ENCODE measurements at regions not wholly inside any gene's neighbourhood (a gene's known extent, or its start where the extent isn't known, plus 50 kb on each side); places are given as distances from the start of the nearest gene placed in this dataset.
"Not testable (repeated sequence)": the region's sequence is repeated elsewhere in the genome, so short reads cannot be mapped to it uniquely, and the experiment has no call there.

- no peak for DNase-seq
Measured at GRCh38 chr12:131610891-131611290, 100.0 kb upstream of the SFSWAP start.

DNA sequence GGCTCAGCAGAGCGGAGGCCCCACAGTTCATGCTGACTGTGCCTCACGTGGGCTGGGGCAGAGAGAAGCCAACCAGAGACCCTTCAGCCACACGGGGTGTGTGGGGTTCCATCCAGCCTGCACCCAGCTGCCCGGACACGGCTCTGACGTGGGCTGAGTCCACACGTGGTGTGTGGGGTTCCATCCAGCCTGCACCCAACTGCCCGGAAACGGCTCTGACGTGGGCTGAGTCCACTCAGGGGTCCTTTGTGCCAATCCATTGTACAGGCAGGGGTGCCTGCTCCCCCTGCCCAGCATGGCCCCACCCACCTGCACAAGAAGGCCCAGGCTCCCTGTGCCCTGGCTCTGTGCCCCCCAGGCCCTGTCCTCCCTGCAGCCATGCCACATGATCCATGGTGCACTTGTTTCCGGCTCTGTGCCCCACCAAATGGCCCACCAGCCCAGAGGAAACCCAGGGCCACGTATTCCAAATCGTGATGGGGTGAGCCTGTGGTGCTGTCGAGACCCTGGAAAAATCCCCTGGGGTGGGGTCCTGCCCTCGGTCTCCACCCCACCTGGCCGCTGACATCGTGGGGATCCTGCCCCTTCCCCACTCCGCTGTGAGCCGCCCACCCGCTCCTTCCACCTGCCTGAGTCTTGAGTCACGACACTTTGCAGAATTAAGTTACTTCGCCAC lies 99.3 kb upstream of the SFSWAP start:
- DNase-seq = no peak

- DNase-seq = no peak
Measured at GRCh38 chr12:131612092-131612755, 98.7 kb upstream of the SFSWAP start.

GRCh38 chr12:131613186-131613585 lies 97.7 kb upstream of the SFSWAP start:
- no peak for DNase-seq

GRCh38 chr12:131613678-131614077 lies 97.2 kb upstream of the SFSWAP start:
- DNase-seq = no peak

DNA sequence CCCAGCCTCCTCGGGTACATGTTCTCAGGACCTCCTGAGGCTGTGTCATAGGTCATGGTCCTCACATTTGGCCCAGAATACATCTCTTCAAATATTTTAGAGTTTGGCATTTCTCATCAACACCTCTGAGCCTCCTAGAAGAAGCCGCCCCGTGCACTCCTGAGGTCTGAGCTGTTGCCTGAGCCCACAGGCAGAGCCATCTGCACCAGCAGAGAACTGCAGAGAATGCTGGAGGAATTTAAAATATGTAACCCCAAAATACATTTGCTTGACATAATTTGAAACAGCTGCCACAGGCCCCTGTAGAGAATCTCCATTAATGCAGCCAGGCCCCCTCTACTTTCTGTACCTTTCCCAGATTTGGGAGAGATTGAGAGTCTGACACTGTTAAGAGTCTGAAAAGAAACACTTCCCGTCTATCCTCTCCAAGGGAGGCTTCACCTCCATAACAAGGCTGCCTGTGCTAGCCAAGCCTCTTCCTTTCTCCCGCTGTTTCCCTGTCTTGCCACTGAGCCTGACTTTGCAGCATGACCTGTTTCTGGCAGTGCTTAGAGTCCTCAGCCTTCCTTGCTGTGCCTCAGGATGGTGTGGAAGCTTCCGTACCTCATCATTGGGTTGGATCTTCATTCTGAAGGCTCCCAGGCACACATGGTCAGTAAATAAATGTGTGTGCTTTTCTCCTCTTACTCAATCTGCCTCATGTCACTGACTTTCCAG lies 95.4 kb upstream of the SFSWAP start:
- no peak for DNase-seq

DNA sequence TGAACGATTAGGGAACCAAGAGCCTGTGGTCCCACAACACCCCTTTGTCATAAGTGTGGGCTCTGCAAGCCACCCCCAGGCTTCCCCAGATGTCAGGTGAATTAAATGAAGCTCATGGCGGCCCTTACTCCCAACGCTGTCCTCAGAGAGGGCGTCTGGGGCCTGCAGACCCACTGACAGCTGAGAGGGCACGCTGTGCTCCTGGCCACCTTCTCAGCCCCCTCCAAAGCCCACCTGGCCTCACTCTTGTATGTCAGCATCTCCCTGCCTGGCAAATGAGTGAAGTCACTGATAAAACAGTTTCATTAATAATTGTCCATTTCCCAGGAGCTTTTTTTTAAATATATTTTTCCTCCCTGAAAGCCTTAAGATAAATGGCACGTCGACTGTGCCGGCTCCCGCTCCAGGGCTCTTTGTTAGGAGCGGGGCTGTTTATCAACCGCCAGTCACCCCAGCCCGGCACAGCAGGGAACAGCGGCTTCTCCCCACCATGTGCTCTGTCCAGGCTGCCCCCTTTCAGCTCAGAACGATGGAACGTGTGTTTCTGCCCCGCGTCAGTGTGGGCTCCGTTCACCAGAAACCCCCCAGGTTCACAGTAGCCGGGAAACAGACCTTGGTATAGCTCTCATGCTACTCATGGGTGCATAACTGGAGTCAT lies 94.7 kb upstream of the SFSWAP start:
- no peak for DNase-seq

- DNase-seq = no peak
Measured at GRCh38 chr12:131616738-131617137, 94.2 kb upstream of the SFSWAP start.

- DNase-seq = no peak
Measured at GRCh38 chr12:131617179-131617578, 93.7 kb upstream of the SFSWAP start.

GRCh38 chr12:131617596-131618302 lies 93.1 kb upstream of the SFSWAP start:
- no peak for DNase-seq

- DNase-seq = no peak
Measured at GRCh38 chr12:131618303-131618658, 92.6 kb upstream of the SFSWAP start.

GRCh38 chr12:131618701-131619100 lies 92.2 kb upstream of the SFSWAP start:
- no peak for DNase-seq

DNA sequence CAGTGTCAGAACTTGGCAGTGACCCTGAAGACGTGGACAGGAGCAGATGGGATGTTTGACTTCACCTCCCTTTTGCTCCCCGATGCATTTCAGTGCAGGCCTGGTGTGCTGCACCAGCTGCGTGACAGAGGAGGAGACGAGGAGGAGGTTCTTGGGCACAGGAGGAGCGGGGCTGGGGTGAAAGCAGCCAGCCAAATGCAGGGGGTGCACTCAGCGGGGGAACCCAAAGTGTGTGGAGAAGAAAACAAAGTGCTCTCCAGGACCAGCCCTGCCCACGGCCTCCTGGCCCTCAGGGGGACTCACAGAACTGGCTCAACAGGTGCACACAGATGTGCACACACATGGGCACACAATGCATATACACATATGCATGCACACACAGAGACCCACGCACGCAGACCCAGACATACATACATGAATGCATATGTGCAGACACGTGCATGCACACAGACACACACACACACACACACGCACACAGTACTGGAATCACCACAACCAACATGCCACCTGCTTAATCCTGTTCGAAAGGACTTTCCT lies 91.7 kb upstream of the SFSWAP start:
- DNase-seq = no peak

DNA sequence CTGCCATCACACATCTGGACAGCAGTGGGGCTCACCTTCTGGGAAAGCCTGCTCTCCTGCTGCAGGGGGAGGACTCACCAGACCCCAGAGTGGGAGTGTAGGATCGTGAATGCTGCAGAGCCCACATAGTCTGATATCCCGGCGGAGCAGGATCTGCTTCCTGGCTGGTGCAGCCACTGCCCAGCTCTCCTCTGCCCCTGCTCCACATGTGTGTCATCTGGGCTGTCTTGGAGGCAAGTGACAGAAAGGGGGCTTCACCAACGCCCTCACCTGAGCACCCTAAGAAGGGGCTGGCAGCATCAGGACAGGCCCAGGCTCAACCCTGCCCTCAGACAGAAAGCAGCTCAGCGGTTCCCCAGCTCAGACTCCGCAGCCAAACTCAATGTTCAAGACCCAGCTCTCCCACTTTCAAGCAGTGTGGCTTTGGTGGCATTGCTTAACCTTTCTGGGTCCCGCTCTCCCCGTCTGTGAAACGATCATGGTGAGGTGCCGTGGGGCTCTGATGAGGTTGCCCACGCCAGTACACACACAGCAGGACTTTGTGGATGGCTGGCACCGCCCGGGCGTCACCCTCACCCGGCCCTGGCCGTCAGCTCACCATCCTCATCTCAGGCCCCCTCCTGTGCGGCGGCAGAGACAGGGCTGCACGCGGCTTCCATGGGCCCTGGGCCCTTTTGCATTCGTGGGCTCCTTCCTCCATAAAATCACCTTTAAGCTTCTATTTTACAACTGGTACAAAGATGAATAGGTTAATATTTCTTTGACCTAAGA lies 91.0 kb upstream of the SFSWAP start:
- DNase-seq = no peak

DNA sequence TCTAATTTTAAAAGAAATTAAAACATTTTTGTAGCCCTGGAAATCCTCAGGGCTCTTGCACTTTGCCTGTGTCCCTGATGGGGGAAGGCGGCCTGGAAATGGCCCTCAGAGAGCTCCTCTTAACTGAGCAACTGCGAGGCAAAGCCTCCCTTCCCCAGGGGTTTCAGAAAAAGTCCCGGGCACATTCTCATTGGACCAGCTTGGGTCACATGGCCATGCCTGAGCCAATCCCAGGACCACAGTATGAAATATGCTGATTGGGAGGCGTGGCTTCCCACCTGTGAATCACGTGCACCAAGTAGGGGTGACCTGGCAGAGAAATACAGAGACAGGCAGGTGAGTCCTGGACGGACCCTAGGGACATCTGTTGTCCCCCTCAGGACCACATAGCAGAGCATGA lies 90.4 kb upstream of the SFSWAP start:
- DNase-seq = no peak

DNA sequence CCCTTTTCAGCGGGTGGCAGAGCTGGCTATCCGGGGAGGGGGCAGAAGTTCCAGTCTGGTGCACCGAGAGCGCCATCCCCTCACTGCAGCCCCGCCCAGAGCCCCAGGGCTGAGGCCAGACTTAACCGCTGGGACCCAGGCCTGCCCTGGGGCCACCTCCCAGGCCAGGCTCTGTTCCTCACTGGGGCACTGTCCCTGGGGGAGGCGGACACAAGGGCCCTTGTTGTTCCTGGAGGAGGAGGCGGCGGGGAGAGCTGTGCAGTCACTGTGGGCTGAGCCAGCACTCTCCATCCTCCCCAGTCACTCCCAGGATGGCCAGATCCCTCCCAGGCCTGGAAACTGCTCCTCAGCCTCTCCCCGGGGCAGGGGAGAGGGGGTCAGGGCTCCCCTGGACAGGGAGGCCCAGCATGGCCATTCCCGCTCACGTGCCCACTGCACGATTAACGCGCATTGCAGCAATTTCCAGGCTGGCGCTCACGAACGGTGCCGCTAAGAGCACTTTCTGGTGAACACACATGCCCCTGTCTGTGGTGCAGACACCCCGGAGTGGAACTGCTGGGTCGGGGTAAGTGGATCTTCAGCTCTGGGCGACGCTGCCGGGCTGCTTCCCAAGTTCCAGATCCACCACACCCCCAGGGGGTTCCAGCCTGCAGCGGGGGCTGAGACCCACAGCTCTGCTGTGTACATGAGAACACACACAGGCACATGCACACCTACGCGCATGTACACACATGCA lies 89.8 kb upstream of the SFSWAP start:
- DNase-seq = no peak

- DNase-seq = no peak
Measured at GRCh38 chr12:131621701-131622421, 89.0 kb upstream of the SFSWAP start.

- DNase-seq = no peak
Measured at GRCh38 chr12:131622422-131622955, 88.4 kb upstream of the SFSWAP start.

- not testable (repeated sequence) for DNase-seq
Measured at GRCh38 chr12:131623404-131624368, 87.2 kb upstream of the SFSWAP start.
